SK-N-SH (cell line): ENCODE measurements at regions not wholly inside any gene's neighbourhood (a gene's known extent, or its start where the extent isn't known, plus 50 kb on each side); places are given as distances from the start of the nearest gene placed in this dataset.

Source experiments
- CTCF ChIA-PET: fragments of 300-600, 350-600 bp; formaldehyde crosslinking; extraction: SDS; loops from one replicate; lab custom pipeline; 2021; lab: Yijun Ruan, JAX
- POLR2A ChIA-PET: fragments of 350-600 bp; sonication (Branson Sonifier 250); formaldehyde crosslinking; extraction: SDS; loops from one replicate; lab custom pipeline; 2020; ENCODE audit warnings: antibody characterized with exemption, inconsistent platforms; lab: Yijun Ruan, JAX
- DNase-seq: peaks from one replicate; pipeline ENCODE4 v3.0.0; 2012
- H2AFZ ChIP-seq: fragments of 200-600 bp; sonication (generic); 2 replicates; pipeline ENCODE4 v1.8.1; 2016; ENCODE audit warnings: antibody characterized with exemption, mild to moderate bottlenecking, low read depth
- H3F3A ChIP-seq: fragments of 200-600 bp; sonication (generic); replicated peaks from 2 replicates; pipeline ENCODE3; 2016; ENCODE audit warnings: antibody characterized with exemption, mild to moderate bottlenecking; ENCODE audit not compliant: insufficient read depth
- H3K27ac ChIP-seq, 2 experiments: fragments of 200-500 bp in 1 of 2; fragments of 200-600 bp in 1 of 2; sonication (Bioruptor generic) in 1 of 2; sonication (generic), shearing (Covaris generic) in 1 of 2; 2 replicates each; pipeline versions ENCODE4 v1.5.1 to v1.6.1; 2014 to 2016; ENCODE audit warnings: low read depth in 2 of 2, inconsistent platforms in 1 of 2, low read length in 1 of 2, mild to moderate bottlenecking in 1 of 2, mixed read lengths in 1 of 2
- H3K27me3 ChIP-seq: fragments of 200-600 bp; sonication (generic), shearing (Covaris generic); 2 replicates; pipeline ENCODE4 v1.6.1; 2016; ENCODE audit warnings: mixed run types; ENCODE audit not compliant: insufficient read depth
- H3K36me3 ChIP-seq, 2 experiments: fragments of 200-500 bp in 1 of 2; fragments of 200-600 bp in 1 of 2; sonication (Bioruptor generic) in 1 of 2; sonication (generic) in 1 of 2; replicated peaks in 1 of 2; 2 replicates each; pipeline versions ENCODE3 to v1.5.1; 2014 to 2016; ENCODE audit warnings: low read length in 1 of 2, mild to moderate bottlenecking in 1 of 2; ENCODE audit not compliant: insufficient read depth in 2 of 2, control insufficient read depth in 1 of 2
- H3K4me1 ChIP-seq, 2 experiments: fragments of 200-500 bp in 1 of 2; fragments of 200-600 bp in 1 of 2; sonication (Bioruptor generic) in 1 of 2; sonication (generic), shearing (Covaris generic) in 1 of 2; 2 replicates each; pipeline versions ENCODE4 v1.5.1 to v1.6.1; 2014 to 2016; ENCODE audit warnings: low read depth in 1 of 2, low read length in 1 of 2, mixed run types in 1 of 2; ENCODE audit not compliant: insufficient read depth in 2 of 2, control insufficient read depth in 1 of 2
- H3K4me2 ChIP-seq: fragments of 200-600 bp; sonication (generic), shearing (Covaris generic); 2 replicates; pipeline ENCODE4 v1.6.1; 2017; ENCODE audit warnings: mixed run types
- H3K4me3 ChIP-seq, 2 experiments: fragments of 200-500 bp in 1 of 2; fragments of 200-600 bp in 1 of 2; sonication (Bioruptor generic) in 1 of 2; sonication (generic), shearing (Covaris generic) in 1 of 2; 2 replicates each; pipeline versions ENCODE4 v1.5.1 to v1.8.1; 2014 to 2016; ENCODE audit warnings: low read depth in 2 of 2, inconsistent platforms in 1 of 2, low read length in 1 of 2, mild to moderate bottlenecking in 1 of 2, mixed read lengths in 1 of 2, moderate library complexity in 1 of 2
- H3K79me2 ChIP-seq: fragments of 200-600 bp; sonication (generic); 2 replicates; pipeline ENCODE4 v1.8.1; 2017; ENCODE audit warnings: mild to moderate bottlenecking; ENCODE audit not compliant: insufficient read depth
- H3K9ac ChIP-seq: fragments of 200-600 bp; sonication (generic); 2 replicates; pipeline ENCODE4 v1.6.1; 2017; ENCODE audit warnings: mixed run types
- H3K9me2 ChIP-seq: fragments of 200-600 bp; sonication (generic); 2 replicates; pipeline ENCODE4 v1.6.1; 2017; ENCODE audit warnings: mixed run types
- H3K9me3 ChIP-seq: fragments of 200-600 bp; sonication (generic); 2 replicates; pipeline ENCODE4 v1.6.1; 2017; ENCODE audit warnings: mixed run types, mild to moderate bottlenecking, moderate library complexity
- H4K20me1 ChIP-seq: fragments of 200-600 bp; sonication (generic); 2 replicates; pipeline ENCODE4 v1.6.1; 2017; ENCODE audit warnings: mild to moderate bottlenecking, mixed run types; ENCODE audit not compliant: insufficient read depth
- CHD2 ChIP-seq: fragments of 150-350 bp; IDR thresholded peaks from 2 replicates; pipeline ENCODE4 v1.6.1; 2018; ENCODE audit warnings: low read length; ENCODE audit not compliant: partially characterized antibody
- EP300 ChIP-seq, 2 experiments: IDR thresholded peaks; 2 replicates each; pipeline versions ENCODE4 v1.4.0 to v1.6.1; 2012; ENCODE audit warnings: borderline replicate concordance in 1 of 2, low read depth in 1 of 2, low read length in 1 of 2
- FOSL2 ChIP-seq: IDR thresholded peaks from 2 replicates; pipeline ENCODE4 v1.4.0; 2012; ENCODE audit warnings: low read depth, mild to moderate bottlenecking, moderate library complexity, borderline replicate concordance
- GATA2 ChIP-seq: sonication (generic); formaldehyde crosslinking; IDR thresholded peaks from 2 replicates; pipeline ENCODE4 v1.5.0; 2020; ENCODE audit warnings: mild to moderate bottlenecking, missing genetic modification reagents
- JUND ChIP-seq: IDR thresholded peaks from 2 replicates; pipeline ENCODE4 v1.4.0; 2012
- MXI1 ChIP-seq: IDR thresholded peaks from 2 replicates; pipeline ENCODE4 v1.6.1; 2012; ENCODE audit warnings: mild to moderate bottlenecking, low read depth, low read length, improper control_type of control experiment
- SIN3A ChIP-seq: IDR thresholded peaks from 2 replicates; pipeline ENCODE4 v1.6.1; 2012; ENCODE audit warnings: low read depth, mild to moderate bottlenecking, low read length, moderate library complexity, borderline replicate concordance
- SMC3 ChIP-seq: IDR thresholded peaks from 2 replicates; pipeline ENCODE4 v1.6.1; 2012; ENCODE audit warnings: low read depth, low read length, improper control_type of control experiment
- WGBS: methylation state at CpG from one replicate; pipeline ENCODE4 v1.1.6; 2017; ENCODE audit warnings: low lambda C conversion rate; 5-methylcytosine and 5-hydroxymethylcytosine counted together
- TF ChIP-seq, protein P1 (sequence below): IDR thresholded peaks from 2 replicates; pipeline ENCODE4 v1.4.0; 2012; ENCODE audit warnings: low read depth
- TF ChIP-seq, protein P2 (sequence below): fragments of 200-600 bp; sonication (generic); IDR thresholded peaks from 2 replicates; pipeline ENCODE4 v1.6.1; 2017; ENCODE audit warnings: antibody characterized with exemption, mild to moderate bottlenecking, moderate library complexity

- ChIA-PET CTCF (no interaction called here), POLR2A (no interaction called here)
- Histone ChIP-seq H3K27me3 (peaks cover 20% of the 10 kb centered on the region), H3K9me3 (no peaks in the 10 kb centered on the region), H2AFZ (no peak overlapping the region), H3K4me1 (no peaks in the 10 kb centered on the region; a peak in 1 of 4 replicates), H4K20me1 (no peaks in the 10 kb centered on the region), H3K27ac (no peak overlapping the region), H3K79me2 (no peaks in the 10 kb centered on the region), H3K9me2 (no peaks in the 10 kb centered on the region), H3K36me3 (no peaks in the 10 kb centered on the region), H3K9ac (no peak overlapping the region), H3F3A (no peaks in the 10 kb centered on the region), H3K4me2 (no peak overlapping the region), H3K4me3 (no peak overlapping the region)
- 4% methylated on average over 5 of the region's 5 CpGs for WGBS
- DNase-seq: no peak
- no peak for TF ChIP-seq CHD2
- TF ChIP-seq EP300 (IDR thresholded peaks at IDR 0.05; ENCODE audit: borderline replicate concordance in 1 of 2, low read depth in 1 of 2, low read length in 1 of 2): no peak
These were observed 293.8 kb upstream of the POU3F1 start for GRCh38 chr1:38340409-38340808.

- Histone ChIP-seq H3K9ac (no peak overlapping the region), H3K79me2 (no peaks in the 10 kb centered on the region), H3K27me3 (peaks cover 31% of the 10 kb centered on the region), H3K4me3 (no peak overlapping the region), H3K4me2 (no peak overlapping the region), H3F3A (no peaks in the 10 kb centered on the region), H2AFZ (no peak overlapping the region), H3K4me1 (no peaks in the 10 kb centered on the region; a peak in 1 of 4 replicates), H4K20me1 (no peaks in the 10 kb centered on the region), H3K27ac (no peak overlapping the region), H3K9me2 (no peaks in the 10 kb centered on the region), H3K9me3 (no peaks in the 10 kb centered on the region), H3K36me3 (no peaks in the 10 kb centered on the region)
- WGBS: 5% methylated on average over 4 of the region's 5 CpGs
- TF ChIP-seq, protein P1, sequence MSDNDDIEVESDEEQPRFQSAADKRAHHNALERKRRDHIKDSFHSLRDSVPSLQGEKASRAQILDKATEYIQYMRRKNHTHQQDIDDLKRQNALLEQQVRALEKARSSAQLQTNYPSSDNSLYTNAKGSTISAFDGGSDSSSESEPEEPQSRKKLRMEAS: no peak
- no peak for TF ChIP-seq GATA2
- TF ChIP-seq, protein P2, sequence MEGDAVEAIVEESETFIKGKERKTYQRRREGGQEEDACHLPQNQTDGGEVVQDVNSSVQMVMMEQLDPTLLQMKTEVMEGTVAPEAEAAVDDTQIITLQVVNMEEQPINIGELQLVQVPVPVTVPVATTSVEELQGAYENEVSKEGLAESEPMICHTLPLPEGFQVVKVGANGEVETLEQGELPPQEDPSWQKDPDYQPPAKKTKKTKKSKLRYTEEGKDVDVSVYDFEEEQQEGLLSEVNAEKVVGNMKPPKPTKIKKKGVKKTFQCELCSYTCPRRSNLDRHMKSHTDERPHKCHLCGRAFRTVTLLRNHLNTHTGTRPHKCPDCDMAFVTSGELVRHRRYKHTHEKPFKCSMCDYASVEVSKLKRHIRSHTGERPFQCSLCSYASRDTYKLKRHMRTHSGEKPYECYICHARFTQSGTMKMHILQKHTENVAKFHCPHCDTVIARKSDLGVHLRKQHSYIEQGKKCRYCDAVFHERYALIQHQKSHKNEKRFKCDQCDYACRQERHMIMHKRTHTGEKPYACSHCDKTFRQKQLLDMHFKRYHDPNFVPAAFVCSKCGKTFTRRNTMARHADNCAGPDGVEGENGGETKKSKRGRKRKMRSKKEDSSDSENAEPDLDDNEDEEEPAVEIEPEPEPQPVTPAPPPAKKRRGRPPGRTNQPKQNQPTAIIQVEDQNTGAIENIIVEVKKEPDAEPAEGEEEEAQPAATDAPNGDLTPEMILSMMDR: no peak
- TF ChIP-seq MXI1: no peak
- TF ChIP-seq SMC3: no peak
- ChIA-PET CTCF (no interaction called here), POLR2A (no interaction called here)
- DNase-seq: no peak
These were observed 291.1 kb upstream of the POU3F1 start for GRCh38 chr1:38337711-38338110.

GRCh38 chr1:38336961-38337360 lies 290.4 kb upstream of the POU3F1 start:
- Histone ChIP-seq H3F3A (no peaks in the 10 kb centered on the region), H3K4me1 (no peaks in the 10 kb centered on the region; a peak in 1 of 4 replicates), H3K27me3 (peaks cover 35% of the 10 kb centered on the region), H3K4me3 (no peak overlapping the region), H4K20me1 (no peaks in the 10 kb centered on the region), H2AFZ (no peak overlapping the region), H3K79me2 (no peaks in the 10 kb centered on the region), H3K27ac (no peak overlapping the region), H3K9me3 (no peaks in the 10 kb centered on the region), H3K4me2 (no peak overlapping the region), H3K9ac (no peak overlapping the region), H3K36me3 (no peaks in the 10 kb centered on the region), H3K9me2 (no peaks in the 10 kb centered on the region)
- WGBS: 6% methylated on average over 5 of the region's 6 CpGs
- TF ChIP-seq JUND (no peak), MXI1 (no peak), FOSL2 (no peak), SIN3A (no peak)
- POLR2A ChIA-PET: no interaction called here
- CTCF ChIA-PET: no interaction called here
- DNase-seq: no peak
